ENCODE measurements at regions not wholly inside any gene's neighbourhood (a gene's known extent, or its start where the extent isn't known, plus 50 kb on each side); places are given as distances from the start of the nearest gene placed in this dataset.

GRCh38 chr2:205858881-205859441 is 176.7 kb downstream of the NRP2 start:
- no peaks in the 10 kb centered on the region for H3K36me3 ChIP-seq (ENCODE audit: control insufficient read depth in 2 of 2, insufficient read depth in 1 of 2, low read length in 2 of 2)
- POLR2A ChIA-PET, result interaction anchor here (1.5 kb wide), 1 partner anchor 10 kb away, joined by 4 read pairs; no protein-coding TSS in a partner anchor
- TF ChIP-seq ZNF561 (tag by site-specific recombination; IDR thresholded peaks at IDR 0.05; ENCODE audit: borderline replicate concordance) (no peak), ZNF366 (tag by site-specific recombination; conservative IDR thresholded peaks at IDR 0.05) (no peak), ZNF626 (tag by site-specific recombination; IDR thresholded peaks at IDR 0.05) (no peak), BCL11B (tag by site-specific recombination; IDR thresholded peaks at IDR 0.05; ENCODE audit: low read depth) (no peak), ZNF24 (tag by site-specific recombination; IDR thresholded peaks at IDR 0.05) (no peak), ZNF112 (tag by site-specific recombination; IDR thresholded peaks at IDR 0.05) (no peak)
- H3K9me3 ChIP-seq (ENCODE audit: control insufficient read depth, insufficient read depth, low read depth, low read length), result no peaks in the 10 kb centered on the region
- no peaks in the 10 kb centered on the region for H3K4me1 ChIP-seq (ENCODE audit: control insufficient read depth, insufficient read depth, low read length)
- H3K27ac ChIP-seq (ENCODE audit: extremely low read depth, low read depth, low read length), result no peak overlapping the region
- CTCF ChIA-PET, result interaction anchor here (0.7 kb wide), 1 partner anchor 17 kb away, joined by 3 read pairs; no protein-coding TSS in a partner anchor
- no peak overlapping the region for H3K4me3 ChIP-seq (ENCODE audit: low read depth, low read length)

- H3K4me3 ChIP-seq (ENCODE audit: low read depth, low read length), result no peak overlapping the region
- TF ChIP-seq TSHZ1 (tag by site-specific recombination; IDR thresholded peaks at IDR 0.05; ENCODE audit: borderline replicate concordance) (no peak), ZBTB10 (tag by site-specific recombination; IDR thresholded peaks at IDR 0.05) (no peak), SP7 (tag by site-specific recombination; IDR thresholded peaks at IDR 0.05) (no peak), ZBTB6 (tag by site-specific recombination; IDR thresholded peaks at IDR 0.05) (no peak), ZNF544 (tag by site-specific recombination; IDR thresholded peaks at IDR 0.05) (no peak), SALL2 (tag by site-specific recombination; IDR thresholded peaks at IDR 0.05; ENCODE audit: borderline replicate concordance) (no peak), ZNF777 (tag by site-specific recombination; IDR thresholded peaks at IDR 0.05; ENCODE audit: borderline replicate concordance) (no peak), GLI4 (tag by site-specific recombination; IDR thresholded peaks at IDR 0.05) (no peak), ZNF280D (tag by site-specific recombination; IDR thresholded peaks at IDR 0.05) (no peak), ZNF121 (tag by site-specific recombination; IDR thresholded peaks at IDR 0.05) (no peak), ZNF514 (tag by site-specific recombination; IDR thresholded peaks at IDR 0.05) (no peak), ZNF133 (tag by site-specific recombination; IDR thresholded peaks at IDR 0.05) (no peak), GFI1B (tag by site-specific recombination; IDR thresholded peaks at IDR 0.05) (no peak), ZSCAN5A (tag by site-specific recombination; IDR thresholded peaks at IDR 0.05) (no peak), SCRT1 (tag by site-specific recombination; IDR thresholded peaks at IDR 0.05; ENCODE audit: borderline replicate concordance) (no peak), ZNF391 (tag by site-specific recombination; IDR thresholded peaks at IDR 0.05; ENCODE audit: borderline replicate concordance, low read depth) (no peak)
- H3K27ac ChIP-seq (ENCODE audit: extremely low read depth, low read depth, low read length), result no peak overlapping the region
- H3K36me3 ChIP-seq (ENCODE audit: control insufficient read depth in 2 of 2, insufficient read depth in 1 of 2, low read length in 2 of 2), result no peaks in the 10 kb centered on the region
- ChIA-PET POLR2A (interaction anchor here (1.5 kb wide), 1 partner anchor 10 kb away, joined by 4 read pairs; no protein-coding TSS in a partner anchor), CTCF (interaction anchor here (1.0 kb wide), 1 partner anchor 45 kb away, joined by 3 read pairs; no protein-coding TSS in a partner anchor)
- no peaks in the 10 kb centered on the region for H3K4me1 ChIP-seq (ENCODE audit: control insufficient read depth, insufficient read depth, low read length)
- H3K9me3 ChIP-seq (ENCODE audit: control insufficient read depth, insufficient read depth, low read depth, low read length), result no peaks in the 10 kb centered on the region
Observed at GRCh38 chr2:205858275-205858674, 176.0 kb downstream of the NRP2 start.
